Germinal center (tissue), 1 donor: ENCODE measurements at regions not wholly inside any gene's neighbourhood (a gene's known extent, or its start where the extent isn't known, plus 50 kb on each side); places are given as distances from the start of the nearest gene placed in this dataset.
"Not testable (repeated sequence)": the region's sequence is repeated elsewhere in the genome, so short reads cannot be mapped to it uniquely, and the experiment has no call there.

Experiments
- DNase-seq: peaks from one replicate; pipeline ENCODE4 v3.0.0; 2012; ENCODE audit warnings: mixed read lengths, low spot score

DNA sequence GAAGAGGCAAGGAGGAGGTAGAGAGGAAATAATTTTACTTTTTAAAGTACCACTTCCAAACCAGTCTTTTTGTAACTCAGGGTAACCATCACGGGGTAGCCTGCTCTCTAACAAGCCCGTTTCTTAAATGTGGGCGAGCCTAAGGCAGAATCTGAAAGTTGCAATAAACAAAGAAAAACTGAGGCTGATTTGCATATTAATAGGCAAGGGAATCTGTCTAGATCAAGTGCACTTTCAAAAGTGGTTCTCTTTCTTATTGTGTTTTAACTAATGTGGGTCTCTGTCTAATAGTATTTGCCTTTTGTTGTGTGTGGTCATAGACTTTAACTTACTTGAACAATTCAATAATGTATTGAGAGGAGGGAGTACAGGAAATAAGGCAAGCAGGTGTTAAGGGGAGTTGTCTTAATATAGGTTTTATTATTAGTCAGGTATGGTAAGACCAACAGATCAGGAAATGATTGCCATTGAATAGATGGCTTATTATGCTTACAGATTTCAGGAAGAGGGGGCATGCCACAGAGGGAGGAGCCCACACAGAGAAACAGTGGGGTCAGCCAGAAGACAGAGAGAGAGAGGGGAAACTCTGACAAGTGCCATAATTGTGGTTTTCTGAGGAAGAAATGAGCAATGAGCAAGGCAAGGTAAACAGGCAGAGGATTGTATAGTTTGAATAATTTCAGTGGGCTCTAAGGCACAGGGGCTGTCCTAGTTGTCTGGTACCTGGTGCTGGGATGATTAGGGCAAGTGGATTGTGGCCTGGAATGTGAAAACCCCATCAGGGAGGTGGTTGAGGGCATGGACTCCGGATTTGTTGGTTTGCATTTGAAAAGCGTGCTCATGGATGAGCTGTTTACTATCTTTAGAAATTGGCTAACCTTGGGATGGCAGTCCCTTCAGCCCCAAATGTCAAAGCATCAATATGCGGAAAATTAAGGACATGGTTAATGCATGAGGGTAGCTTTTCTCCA lies 237.2 kb downstream of the TOX3 start:
- no peak for DNase-seq

DNA sequence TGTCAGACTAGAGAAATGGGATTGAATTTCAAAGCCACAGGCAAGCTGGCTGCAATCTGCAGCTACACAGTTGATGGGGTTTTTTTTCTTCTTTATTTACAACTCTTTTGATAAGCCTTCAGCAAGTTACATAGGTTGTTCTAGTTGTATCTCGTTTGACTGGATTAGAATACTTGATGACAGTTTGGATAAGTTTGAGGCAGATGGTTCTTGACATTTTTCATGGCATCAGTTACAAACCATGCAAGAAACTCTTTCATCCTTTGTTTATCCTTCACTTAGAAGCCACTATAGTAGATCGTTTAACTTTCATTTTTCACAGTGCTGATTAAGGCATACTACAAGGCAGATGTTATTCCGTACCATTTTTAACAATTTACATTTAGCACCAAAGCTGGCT lies 238.9 kb downstream of the TOX3 start:
- DNase-seq: no peak

DNA sequence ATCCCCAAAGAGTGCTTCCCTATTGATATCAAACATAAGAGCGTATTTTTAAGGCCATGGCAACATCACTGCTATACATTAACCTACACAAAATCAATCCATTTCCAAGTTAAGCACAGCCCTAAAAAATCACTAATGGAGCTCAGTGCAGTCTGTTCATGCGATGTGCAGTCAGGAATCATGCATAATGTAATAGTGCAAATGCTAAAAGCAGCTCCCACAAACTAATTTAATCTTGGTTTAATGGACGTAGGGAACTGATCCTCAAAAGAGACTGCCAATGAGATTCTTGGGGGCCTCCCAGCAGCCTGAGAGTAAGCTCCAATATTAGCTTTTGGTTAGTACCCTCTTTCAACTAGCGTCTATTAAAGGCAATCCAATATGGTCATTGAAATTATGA lies 245.9 kb downstream of the TOX3 start:
- DNase-seq: no peak

DNA sequence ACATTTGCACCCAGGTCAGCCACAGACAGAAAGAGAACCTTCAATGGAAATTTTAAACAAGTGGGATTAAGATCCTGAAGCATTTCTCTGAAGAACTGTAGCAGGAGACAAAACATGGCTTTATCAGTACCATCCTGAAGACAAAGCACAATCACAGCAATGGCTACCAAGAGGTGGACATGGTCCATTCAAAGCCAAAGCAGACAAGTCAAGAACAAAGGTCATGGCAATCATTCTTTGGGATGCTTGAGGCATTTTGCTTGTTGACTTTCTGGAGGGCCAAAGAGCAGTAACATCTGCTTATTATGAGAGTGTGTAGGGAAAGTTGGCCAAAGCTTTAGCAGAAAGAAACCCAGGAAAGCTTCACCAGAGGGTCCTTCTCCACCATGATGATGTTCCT lies 248.2 kb downstream of the TOX3 start:
- DNase-seq: no peak

DNA sequence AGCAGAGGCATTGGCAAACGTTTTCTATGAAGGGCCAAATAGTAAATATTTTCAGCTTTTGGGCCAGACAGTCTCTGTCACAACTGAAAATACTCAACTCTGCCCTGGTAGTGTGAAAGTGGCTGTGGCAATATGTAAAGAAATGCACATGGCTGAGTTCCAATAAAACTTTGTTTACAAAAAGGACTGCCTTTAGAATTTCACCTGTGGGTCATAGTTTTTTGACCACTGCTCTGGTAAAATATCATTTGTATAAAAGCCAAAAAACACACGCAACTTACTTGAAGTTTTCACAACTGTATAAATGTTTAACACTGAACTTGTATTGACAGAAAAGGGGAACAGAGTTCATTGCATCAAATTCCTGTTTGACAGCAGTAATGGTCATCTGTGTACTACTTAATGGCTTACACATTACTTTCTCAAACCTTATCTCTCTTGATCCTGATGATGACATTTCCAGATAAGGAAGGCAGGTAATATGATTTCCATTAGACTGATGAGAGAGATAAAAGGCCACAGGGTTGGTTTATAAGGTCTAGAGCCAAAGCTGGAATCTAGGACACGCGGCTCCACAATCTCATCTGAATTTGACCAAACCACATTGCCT lies 250.1 kb downstream of the TOX3 start:
- DNase-seq: not testable (repeated sequence)

DNA sequence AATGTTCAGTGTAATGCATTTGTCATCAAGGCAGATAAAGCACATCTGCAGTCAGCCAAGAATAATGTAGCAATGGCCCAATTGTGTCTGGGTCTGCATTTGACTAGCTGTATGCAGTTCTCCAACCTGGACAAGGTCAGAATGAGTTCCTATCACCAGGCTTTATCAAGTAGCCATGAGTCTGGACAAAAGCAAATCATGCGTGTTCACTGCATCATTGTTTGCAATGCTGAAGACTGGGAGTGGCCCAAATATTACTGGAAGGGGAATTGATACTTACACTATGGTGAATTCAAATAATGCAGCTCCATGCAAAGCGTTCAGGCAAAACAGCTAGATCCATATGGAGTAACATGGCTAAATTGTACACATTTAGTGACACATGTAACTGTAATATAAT lies 250.9 kb downstream of the TOX3 start:
- DNase-seq: no peak

DNA sequence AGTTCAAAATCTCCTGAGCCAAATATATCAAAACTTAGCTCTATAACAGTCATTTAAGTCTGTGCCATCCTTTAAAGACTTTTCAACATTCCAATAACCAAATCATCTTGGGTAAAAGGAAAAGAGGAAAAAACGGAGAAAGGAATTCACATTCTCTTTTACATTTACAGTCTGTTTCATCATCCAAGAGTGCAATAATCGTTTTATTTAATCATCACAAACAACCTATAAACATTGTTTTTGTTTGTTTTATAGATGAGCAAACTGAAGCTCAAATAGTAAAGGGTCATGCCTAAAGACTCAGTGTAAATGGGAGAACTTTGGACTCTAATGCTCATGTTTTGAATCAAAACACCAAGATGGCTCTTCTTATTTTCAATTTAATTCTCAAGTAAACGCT lies 252.3 kb downstream of the TOX3 start:
- DNase-seq: no peak

DNA sequence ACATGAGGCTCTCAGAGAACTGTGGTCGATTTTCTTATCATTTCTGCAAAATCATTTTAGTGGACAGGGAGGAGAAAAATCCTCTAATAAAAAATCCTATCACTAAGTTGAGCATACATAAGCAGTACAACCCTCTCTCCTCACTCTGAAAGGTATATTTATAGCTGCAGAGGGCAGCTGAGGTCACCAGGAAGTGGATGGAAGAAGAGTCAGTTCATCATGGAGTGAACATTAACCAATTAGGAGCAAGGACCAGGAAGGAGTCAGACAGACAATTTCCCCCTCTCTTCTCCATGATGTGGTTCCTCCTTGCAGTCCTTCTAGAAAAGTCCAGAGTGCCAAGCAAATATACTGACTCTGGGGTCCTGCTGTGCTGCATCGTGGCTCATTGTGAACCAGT lies 253.7 kb downstream of the TOX3 start:
- no peak for DNase-seq

DNA sequence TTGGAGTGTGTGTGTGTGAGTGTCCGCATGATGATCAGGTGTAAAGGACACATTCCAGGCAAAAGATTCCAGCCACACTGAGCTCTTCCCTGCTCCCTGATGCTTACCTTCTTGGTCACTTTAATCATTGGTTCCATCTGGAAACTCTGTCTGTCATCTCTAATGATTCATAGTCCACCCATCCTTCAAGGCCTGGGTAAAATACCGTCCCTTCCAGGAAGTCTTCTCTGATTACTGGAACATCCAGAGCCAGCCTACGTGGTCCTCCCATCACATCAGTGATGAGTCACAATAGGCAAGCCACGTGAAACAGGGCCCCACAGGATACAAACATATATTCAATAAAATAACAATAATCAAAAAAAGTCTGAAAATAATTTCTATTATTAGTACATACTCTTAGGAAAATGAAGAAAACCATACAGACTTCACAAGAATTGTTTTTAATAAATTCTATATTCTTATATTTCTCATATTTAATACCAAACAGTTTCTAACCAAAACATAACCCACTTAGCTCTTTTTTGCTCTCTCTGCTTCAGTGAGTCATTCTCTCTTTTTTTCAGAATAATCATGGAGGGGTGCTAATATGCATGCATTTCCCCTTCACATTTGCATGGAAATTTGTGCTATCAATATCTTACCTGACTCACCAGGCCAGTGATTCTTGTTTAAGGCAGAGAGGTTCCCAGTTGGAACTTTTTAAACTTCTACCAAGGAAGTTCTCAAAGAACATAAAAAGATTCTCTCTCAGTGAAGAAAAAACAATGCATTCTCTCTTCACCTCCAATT lies 263.2 kb downstream of the TOX3 start:
- DNase-seq: no peak

DNA sequence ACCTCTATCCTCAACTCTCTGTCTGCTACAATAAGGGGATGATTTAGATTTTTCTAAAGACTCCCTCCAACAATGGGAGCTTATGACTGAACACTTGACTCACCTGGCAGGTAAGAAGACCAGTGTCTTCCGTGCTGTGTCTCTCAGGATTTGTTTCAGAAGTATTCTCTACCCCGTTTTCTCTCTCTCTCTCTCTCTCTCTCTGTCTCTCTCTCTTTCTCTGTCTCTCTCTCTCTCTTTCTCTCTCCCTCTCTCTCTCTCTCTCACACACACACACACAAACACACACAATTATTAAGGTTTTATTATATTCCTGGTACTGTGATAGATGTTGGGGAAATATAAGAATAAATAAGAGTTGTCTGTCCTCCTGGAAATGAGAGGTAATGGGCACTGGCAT lies 263.9 kb downstream of the TOX3 start:
- DNase-seq: no peak

DNA sequence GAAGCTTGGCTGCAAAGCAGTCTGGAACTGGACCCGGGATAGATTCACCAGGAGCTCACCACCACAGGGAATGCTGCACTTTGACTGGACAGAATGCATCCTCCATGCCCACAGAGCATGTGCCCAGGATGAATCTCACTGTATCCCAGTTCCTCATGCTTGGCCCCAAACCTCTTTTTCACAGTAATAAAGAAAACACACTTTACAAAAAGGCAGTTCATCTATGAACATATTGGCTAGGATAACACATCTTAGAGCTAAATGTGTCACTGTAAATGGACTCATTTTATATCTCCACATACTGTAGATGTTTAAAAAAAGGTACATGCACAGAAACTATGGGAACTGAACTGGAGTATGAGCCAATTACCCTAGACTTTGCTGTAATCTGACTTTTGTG lies 266.9 kb downstream of the TOX3 start:
- no peak for DNase-seq

DNA sequence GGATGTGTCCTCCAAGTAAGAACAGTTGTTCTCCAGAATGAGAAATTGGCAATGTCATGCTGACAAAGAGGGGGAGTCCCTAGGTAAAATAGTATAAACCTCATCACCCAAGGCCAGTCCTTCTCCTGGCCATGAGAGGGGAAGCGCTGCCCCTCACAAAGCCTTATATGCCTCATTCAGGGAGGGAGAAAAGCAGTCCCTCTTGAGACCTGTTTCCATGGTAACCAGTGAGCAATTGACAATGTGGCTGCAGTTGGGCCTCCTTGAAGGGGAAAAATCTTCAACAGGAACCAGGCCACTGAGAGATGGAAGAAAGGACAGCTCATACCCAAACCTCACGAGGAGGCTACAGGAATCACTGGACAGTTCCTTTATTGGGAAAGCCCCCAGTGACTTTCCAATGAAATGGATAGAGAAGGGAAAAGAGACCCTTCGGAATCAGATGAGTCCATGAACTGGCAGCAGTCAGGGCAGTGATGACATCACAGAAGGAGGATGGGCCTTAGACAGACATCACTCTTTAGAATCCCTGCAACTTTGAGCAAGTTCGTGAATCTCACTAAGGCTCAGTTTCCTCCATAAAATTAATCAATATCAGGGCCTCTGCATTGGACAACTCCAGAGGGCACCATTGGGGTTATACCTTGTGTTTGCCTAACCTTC lies 275.7 kb downstream of the TOX3 start:
- DNase-seq: no peak

DNA sequence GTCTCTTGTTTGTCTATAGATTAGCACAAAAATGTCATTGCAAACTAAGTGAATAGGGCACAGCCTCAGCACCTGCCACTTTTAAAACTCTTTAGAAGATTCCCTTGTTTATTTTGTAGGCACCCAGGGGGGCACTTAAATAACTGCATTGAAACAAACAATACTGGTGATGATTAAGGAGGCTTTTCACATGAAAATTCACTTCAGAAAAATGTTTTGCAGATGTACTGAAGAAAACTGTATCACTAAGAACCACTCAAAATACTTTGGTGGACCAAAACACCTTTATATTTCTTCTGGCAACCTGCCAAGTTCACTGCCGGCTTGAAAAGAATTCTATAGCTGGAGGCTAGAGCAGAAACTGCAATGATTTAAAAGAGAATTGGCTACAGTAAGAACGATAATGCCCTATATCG lies 281.5 kb downstream of the TOX3 start:
- DNase-seq: no peak

DNA sequence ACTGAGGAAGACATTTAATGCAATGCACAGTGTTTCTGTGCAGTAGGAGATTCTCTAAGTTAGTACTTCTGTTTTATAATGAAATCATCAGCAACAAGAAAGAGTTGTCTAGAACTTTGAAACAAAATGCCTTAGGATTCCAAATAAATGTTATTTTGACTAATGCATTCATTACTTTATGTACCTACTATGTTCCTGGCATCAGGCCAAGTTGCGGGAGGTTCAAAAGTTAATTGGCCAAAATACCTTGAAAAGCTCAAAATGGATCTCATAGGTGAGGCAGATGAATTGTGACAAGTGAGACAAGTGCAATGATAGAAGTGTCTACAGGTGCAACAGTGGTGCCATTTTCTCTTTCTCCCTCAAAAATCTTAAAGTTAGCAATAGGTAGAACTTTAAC lies 289.4 kb downstream of the TOX3 start:
- no peak for DNase-seq

DNA sequence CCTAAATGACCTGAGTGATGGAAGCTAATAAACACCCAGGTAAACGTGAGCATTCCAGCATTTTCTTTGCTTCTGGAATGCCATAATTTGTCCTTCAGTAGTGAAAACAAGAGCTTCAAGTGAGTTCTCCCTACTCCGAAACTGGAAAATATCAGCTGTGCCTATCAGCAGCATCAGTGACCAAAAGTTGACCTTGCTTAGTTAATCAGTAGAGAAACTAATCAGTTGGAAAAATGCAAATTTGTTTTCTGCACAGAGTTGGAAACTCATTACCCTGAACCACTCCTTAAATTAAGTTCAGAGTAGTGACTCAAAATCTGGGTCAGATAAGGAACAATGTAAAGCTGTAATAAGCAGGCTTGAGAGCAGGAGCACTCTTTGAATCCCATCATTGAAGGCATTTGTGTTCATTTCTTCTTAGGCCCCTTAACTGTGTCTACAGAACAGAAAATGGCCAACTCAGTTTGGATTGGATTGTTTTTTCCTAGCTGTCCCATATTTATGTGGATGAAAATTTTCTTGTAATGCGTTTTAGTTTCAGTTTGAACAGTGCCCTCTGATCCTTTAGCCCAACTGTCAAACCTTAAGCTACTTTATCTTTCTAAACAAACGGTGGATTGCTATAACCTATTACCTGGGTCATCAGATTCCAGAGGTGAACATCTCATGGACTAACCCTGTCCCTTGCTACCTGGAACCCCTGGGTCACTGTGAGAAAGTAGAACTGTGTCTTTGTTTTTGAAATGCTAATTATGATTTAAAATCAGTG lies 290.4 kb downstream of the TOX3 start:
- no peak for DNase-seq

DNA sequence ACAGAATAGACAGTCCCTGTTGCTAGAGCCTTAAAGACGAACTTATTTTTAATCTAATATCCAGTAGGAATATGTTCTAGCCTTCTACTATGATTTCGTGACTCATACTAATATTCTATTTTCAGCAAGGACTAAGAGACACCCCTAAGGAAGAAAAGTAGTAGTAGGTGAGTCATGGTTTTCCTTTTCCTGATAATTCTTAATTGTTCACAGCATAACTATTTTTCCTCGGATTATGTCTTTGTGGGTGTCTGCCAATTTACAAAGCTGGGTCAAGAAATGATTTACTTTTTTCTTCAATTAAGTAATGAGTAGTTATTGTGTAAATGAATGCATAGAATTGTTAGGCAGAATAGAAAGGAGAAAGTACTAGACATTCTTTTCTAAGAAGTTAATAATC lies 292.2 kb downstream of the TOX3 start:
- no peak for DNase-seq

DNA sequence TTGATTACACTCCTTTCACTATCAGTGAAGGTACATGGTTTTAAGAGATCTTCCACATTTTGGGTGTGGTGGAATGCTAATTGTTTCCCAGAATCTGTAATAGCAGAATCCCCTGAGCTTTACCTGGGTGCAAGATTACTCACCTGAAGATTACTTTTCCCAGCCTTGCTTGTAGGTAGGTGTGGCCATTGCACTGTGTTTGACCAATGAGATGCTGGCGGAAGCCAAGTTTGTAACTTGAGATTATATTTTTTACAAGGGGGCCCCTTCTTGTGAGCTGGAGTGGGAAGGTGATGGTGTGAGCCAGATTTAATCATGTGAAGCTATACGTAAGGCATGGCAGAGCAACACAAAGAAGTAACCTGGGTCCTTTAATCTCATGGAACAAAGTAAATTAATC lies 294.3 kb downstream of the TOX3 start:
- no peak for DNase-seq

DNA sequence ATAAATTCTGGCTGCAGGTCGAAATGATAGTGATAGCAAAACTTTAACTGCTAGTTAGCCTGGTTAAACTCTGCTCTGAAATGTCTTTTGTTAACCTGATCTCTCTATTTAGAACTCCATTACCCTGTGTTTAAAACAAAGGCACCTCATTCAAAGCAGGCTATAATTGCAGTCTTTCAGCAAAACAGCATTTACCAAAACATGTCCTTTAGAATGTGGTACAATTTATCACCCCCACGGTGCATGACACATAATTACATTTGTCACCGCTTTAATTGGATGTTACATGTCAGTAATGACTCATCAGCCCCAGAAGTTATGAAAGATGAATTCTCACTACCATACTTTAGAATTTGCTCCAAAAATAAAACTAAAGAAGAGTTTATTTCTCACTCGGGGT lies 295.4 kb downstream of the TOX3 start:
- no peak for DNase-seq

DNA sequence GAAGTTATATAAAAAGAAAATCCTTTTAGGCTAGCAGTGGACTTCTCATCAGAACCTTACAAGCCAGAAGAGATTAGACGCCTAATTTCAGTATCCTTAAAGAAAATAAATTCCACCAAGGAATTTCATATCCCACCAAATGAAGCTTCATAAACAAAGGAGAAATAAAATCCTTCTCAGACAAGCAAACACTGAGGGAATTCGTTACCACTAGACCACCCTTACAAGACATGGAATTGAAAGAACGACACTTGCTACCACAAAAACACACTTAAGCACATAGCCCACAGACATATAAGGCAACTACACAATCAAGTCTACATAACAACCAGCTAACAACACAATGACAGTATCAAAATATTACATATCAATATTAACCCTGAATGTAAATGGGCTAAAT lies 299.2 kb downstream of the TOX3 start:
- no peak for DNase-seq

DNA sequence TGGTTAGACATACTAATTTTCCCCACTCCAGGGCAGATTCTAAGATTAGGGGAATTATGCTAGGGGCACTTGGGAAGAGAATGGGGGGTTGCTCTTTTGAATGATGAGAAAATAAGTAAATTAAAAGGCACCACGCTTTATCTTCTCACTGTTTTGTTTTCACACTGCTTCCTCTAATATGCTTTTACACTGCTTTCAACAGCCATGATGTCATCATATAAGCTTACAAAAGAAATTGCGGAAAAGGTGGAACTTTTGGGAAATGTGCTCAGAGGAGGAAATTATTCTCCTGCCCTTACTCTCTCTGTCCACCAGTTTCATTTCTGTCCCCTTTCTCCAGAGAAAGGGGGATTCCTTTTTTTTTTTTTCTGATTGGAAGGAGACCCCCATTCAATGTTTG lies 308.2 kb downstream of the TOX3 start:
- no peak for DNase-seq

DNA sequence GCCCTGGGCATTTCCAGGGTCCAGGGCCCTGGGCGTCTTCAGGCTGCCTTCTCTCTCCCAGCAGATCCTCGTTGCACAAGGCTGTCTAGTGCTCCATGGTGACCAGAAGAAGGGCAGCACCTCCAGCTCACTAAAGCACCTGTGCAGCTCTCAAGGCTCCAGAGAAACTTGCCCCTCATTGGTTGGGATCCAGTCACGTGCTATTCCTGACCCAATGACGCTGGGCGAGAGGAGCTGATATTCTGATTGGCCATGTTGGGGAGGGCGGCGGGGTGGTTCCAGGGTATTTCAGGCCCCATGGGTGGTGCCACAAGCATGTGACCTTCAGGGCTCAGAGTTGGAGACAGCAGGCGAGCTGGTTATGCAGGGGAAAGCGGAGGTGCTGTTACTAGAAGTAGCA lies 309.1 kb downstream of the TOX3 start:
- DNase-seq: no peak

DNA sequence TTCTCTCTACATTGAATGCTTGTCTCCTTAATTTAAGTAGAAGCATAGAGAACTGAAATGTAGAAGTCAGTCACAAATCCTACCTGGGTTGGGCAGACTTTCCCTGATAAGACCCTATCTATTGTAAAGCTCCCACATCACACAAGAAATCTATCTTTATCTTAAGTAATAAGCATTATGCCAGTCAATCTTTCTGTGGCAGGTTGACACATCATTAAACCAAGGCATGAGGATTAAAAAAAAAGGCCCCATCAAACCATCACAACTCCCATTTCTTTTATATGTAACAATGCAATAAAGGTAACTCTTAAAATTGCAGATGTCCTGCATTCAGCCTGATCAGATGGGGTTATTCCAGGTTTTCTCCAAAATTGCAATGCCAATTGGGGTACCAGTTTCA lies 311.8 kb downstream of the TOX3 start:
- no peak for DNase-seq
